K562 (cell line): ENCODE measurements at regions not wholly inside any gene's neighbourhood (a gene's known extent, or its start where the extent isn't known, plus 50 kb on each side); places are given as distances from the start of the nearest gene placed in this dataset.

Source experiments
- ATAC-seq: fragments of 200-7000 bp; cut with Tn5 transposase; 3 replicates; pipeline ENCODE4 v1.9.1; 2020; ENCODE audit warnings: moderate library complexity
- BruUV-seq: library from RNA; stranded (reverse); fragments of 400-500 nt; replicated peaks from 2 replicates; lab custom pipeline; 2021; lab: Mats Ljungman, UMichigan
- CTCF ChIA-PET: fragments of 300-600 bp; formaldehyde crosslinking; extraction: SDS; loops from one replicate; lab custom pipeline; 2021; ENCODE audit warnings: low intra/inter-chr PET ratio; lab: Yijun Ruan, JAX
- POLR2A ChIA-PET: fragments of 300-600, 350-650 bp; sonication (Branson Sonifier 250); formaldehyde crosslinking; extraction: SDS; loops from one replicate; lab custom pipeline; 2021; ENCODE audit warnings: antibody characterized with exemption, inconsistent platforms; lab: Yijun Ruan, JAX
- DNase-seq, 4 experiments: peaks; one replicate each; pipeline versions ENCODE4 v3.0.0 to v3.0.0-alpha.2; 2011 to 2018; ENCODE audit warnings: low spot score in 3 of 4, mixed read lengths in 3 of 4; ENCODE audit errors: extremely low read depth in 1 of 4
- FAIRE-seq: peaks from 2 replicates; lab custom pipeline; 2011; peaks lifted over from hg19 to GRCh38; lab: Jason Lieb, UNC
- H2AFZ ChIP-seq: 2 replicates; pipeline ENCODE4 v1.6.0; 2011; ENCODE audit warnings: low read depth, low read length, control low read depth, inconsistent platforms
- H3K27ac ChIP-seq: fragments of 200-600 bp; 3 replicates; pipeline ENCODE4 v1.8.0; 2011; ENCODE audit warnings: low read depth, mild to moderate bottlenecking, control low read depth, inconsistent platforms, low read length, moderate library complexity, mixed read lengths; ENCODE audit errors: extremely low read depth
- H3K27me3 ChIP-seq, 2 experiments: fragments of 300-600 bp in 1 of 2; 2 replicates in 1 of 2; 3 replicates in 1 of 2; pipeline versions ENCODE4 v1.6.0 to v1.8.0; 2011; ENCODE audit warnings: inconsistent platforms in 2 of 2, low read length in 2 of 2, mild to moderate bottlenecking in 1 of 2, mixed read lengths in 1 of 2, moderate library complexity in 1 of 2; ENCODE audit not compliant: control insufficient read depth in 2 of 2, insufficient read depth in 2 of 2
- H3K36me3 ChIP-seq: fragments of 300-600 bp; 3 replicates; pipeline ENCODE4 v1.8.0; 2011; ENCODE audit warnings: mild to moderate bottlenecking, low read length, inconsistent platforms; ENCODE audit not compliant: control insufficient read depth, insufficient read depth
- H3K4me1 ChIP-seq, 2 experiments: fragments of 200-600 bp in 1 of 2; replicated peaks in 1 of 2; 2 replicates in 1 of 2; 3 replicates in 1 of 2; pipeline versions ENCODE4 v1.5.1 to v1.8.0; 2011; ENCODE audit warnings: inconsistent platforms in 2 of 2, low read length in 2 of 2, mild to moderate bottlenecking in 1 of 2, mixed read lengths in 1 of 2, moderate library complexity in 1 of 2; ENCODE audit not compliant: control insufficient read depth in 2 of 2, insufficient read depth in 2 of 2
- H3K4me2 ChIP-seq: 2 replicates; pipeline ENCODE4 v1.6.1; 2011; ENCODE audit warnings: low read length, control low read depth, inconsistent platforms, mixed read lengths; ENCODE audit not compliant: insufficient read depth
- H3K4me3 ChIP-seq: fragments of 200-600 bp; sonication (generic), shearing (Covaris generic); 2 replicates; pipeline ENCODE4 v1.5.1; 2016; ENCODE audit warnings: control low read depth, inconsistent platforms
- H3K79me2 ChIP-seq: fragments of 200-600 bp; 3 replicates; pipeline ENCODE4 v1.8.0; 2011; ENCODE audit warnings: low read length, inconsistent platforms; ENCODE audit not compliant: control insufficient read depth, insufficient read depth
- H3K9ac ChIP-seq, 2 experiments: 2 replicates each; pipeline versions ENCODE4 v1.6.0 to v1.6.1; 2011; ENCODE audit warnings: low read depth in 2 of 2, low read length in 2 of 2, control low read depth in 1 of 2, inconsistent platforms in 1 of 2, mild to moderate bottlenecking in 1 of 2, mixed read lengths in 1 of 2; ENCODE audit not compliant: insufficient read depth in 1 of 2
- H3K9me1 ChIP-seq: one replicate; pipeline ENCODE4 v1.6.0; 2011; ENCODE audit warnings: inconsistent platforms, mild to moderate bottlenecking, low read length, moderate library complexity; ENCODE audit not compliant: control insufficient read depth, insufficient read depth
- H3K9me3 ChIP-seq: replicated peaks from 2 replicates; pipeline ENCODE4 v1.5.1; 2011; ENCODE audit warnings: low read depth, low read length, inconsistent platforms; ENCODE audit not compliant: control insufficient read depth, insufficient read depth
- H4K20me1 ChIP-seq: replicated peaks from 2 replicates; pipeline ENCODE4 v1.6.1; 2011; ENCODE audit warnings: low read length, inconsistent platforms, mixed read lengths; ENCODE audit not compliant: control insufficient read depth, insufficient read depth
- CREM ChIP-seq: IDR thresholded peaks from 2 replicates; pipeline ENCODE4 v1.6.1; 2014; ENCODE audit warnings: antibody characterized with exemption, low read depth
- DMBX1 ChIP-seq: fragments of 250-450 bp; sonication (Bioruptor Pico); IDR thresholded peaks from 2 replicates; pipeline ENCODE4 v1.8.0; 2022; ENCODE audit warnings: inconsistent platforms, mild to moderate bottlenecking, moderate library complexity, borderline replicate concordance
- ERF ChIP-seq: fragments of 450-650 bp; formaldehyde crosslinking; IDR thresholded peaks from 2 replicates; pipeline ENCODE4 v1.4.0; 2020; ENCODE audit warnings: mild to moderate bottlenecking, mixed read lengths
- LEF1 ChIP-seq: fragments of 450-650 bp; IDR thresholded peaks from 2 replicates; pipeline ENCODE4 v1.6.1; 2016; ENCODE audit warnings: mild to moderate bottlenecking
- NBN ChIP-seq: fragments of 450-650 bp; IDR thresholded peaks from 2 replicates; pipeline ENCODE4 v1.6.1; 2016; ENCODE audit warnings: low read depth, mild to moderate bottlenecking
- NUFIP1 ChIP-seq: fragments of 450-650 bp; IDR thresholded peaks from 2 replicates; pipeline ENCODE4 v1.6.1; 2018; ENCODE audit not compliant: partially characterized antibody
- PHF8 ChIP-seq: fragments of 200-600 bp; sonication (generic); IDR thresholded peaks from 2 replicates; pipeline ENCODE4 v1.6.1; 2012; ENCODE audit warnings: mixed run types, mild to moderate bottlenecking, inconsistent platforms, low read length, moderate library complexity, borderline replicate concordance
- PURB ChIP-seq: sonication (generic); formaldehyde crosslinking; IDR thresholded peaks from 2 replicates; pipeline ENCODE4 v1.9.0; 2021; ENCODE audit warnings: low read depth, mild to moderate bottlenecking, missing genetic modification reagents
- RFX1 ChIP-seq: fragments of 450-650 bp; IDR thresholded peaks from 2 replicates; pipeline ENCODE4 v1.6.1; 2016; ENCODE audit warnings: mild to moderate bottlenecking, moderate library complexity
- SIRT6 ChIP-seq: IDR thresholded peaks from one replicate; pipeline ENCODE4 v1.6.1; 2012; ENCODE audit warnings: low read depth, mild to moderate bottlenecking, control low read depth, inconsistent platforms, low read length, moderate library complexity
- SMARCA5 ChIP-seq: fragments of 450-650 bp; IDR thresholded peaks from 2 replicates; pipeline ENCODE4 v1.6.1; 2016
- SRSF3 ChIP-seq: fragments of 200-400 bp; formaldehyde crosslinking; IDR thresholded peaks from 2 replicates; pipeline ENCODE4 v1.6.1; 2016; ENCODE audit warnings: mild to moderate bottlenecking, low read length, moderate library complexity; ENCODE audit not compliant: insufficient read depth
- ZBED1 ChIP-seq: IDR thresholded peaks from 2 replicates; pipeline ENCODE4 v1.6.1; 2014
- ZFP1 ChIP-seq: fragments of 450-650 bp; formaldehyde crosslinking; IDR thresholded peaks from 2 replicates; pipeline ENCODE4 v1.4.0; 2020; ENCODE audit warnings: mild to moderate bottlenecking, mixed read lengths
- ZKSCAN3 ChIP-seq: fragments of 250-450 bp; sonication (Bioruptor Pico); IDR thresholded peaks from 2 replicates; pipeline ENCODE4 v1.4.0; 2020
- ZNF445 ChIP-seq: fragments of 250-450 bp; sonication (Bioruptor Pico); IDR thresholded peaks from 2 replicates; pipeline ENCODE4 v1.4.0; 2020; ENCODE audit warnings: low read depth, mild to moderate bottlenecking, moderate library complexity
- WGBS: fragments of 100-300 bp; shearing (Covaris generic); methylation state at CpG from one replicate; pipeline ENCODE4 v1.1.6; 2016; ENCODE audit warnings: low coverage, mixed read lengths; ENCODE audit not compliant: insufficient coverage; ENCODE audit errors: missing lambda C conversion rate; 5-methylcytosine and 5-hydroxymethylcytosine counted together
- in situ Hi-C: fragments of 300-500 bp; cut with MboI; formaldehyde crosslinking; loops from 4 replicates; pipeline ENCODE4 v1.15.0; 2018; ENCODE audit warnings: inconsistent platforms, mixed read lengths
- intact Hi-C: fragments of 100-400 bp; cut with micrococcal nuclease; formaldehyde crosslinking; loops from 2 replicates; pipeline ENCODE4 v1.14.2; 2022
- TF ChIP-seq, protein P1 (sequence below): sonication (generic); formaldehyde crosslinking; IDR thresholded peaks from 2 replicates; pipeline ENCODE4 v1.8.0; 2023; ENCODE audit warnings: mild to moderate bottlenecking, missing genetic modification reagents
- TF ChIP-seq, protein P2 (sequence below): fragments of 450-650 bp; IDR thresholded peaks from 2 replicates; pipeline ENCODE4 v1.7.1; 2018; ENCODE audit warnings: mild to moderate bottlenecking, low read depth; ENCODE audit not compliant: partially characterized antibody

DNA sequence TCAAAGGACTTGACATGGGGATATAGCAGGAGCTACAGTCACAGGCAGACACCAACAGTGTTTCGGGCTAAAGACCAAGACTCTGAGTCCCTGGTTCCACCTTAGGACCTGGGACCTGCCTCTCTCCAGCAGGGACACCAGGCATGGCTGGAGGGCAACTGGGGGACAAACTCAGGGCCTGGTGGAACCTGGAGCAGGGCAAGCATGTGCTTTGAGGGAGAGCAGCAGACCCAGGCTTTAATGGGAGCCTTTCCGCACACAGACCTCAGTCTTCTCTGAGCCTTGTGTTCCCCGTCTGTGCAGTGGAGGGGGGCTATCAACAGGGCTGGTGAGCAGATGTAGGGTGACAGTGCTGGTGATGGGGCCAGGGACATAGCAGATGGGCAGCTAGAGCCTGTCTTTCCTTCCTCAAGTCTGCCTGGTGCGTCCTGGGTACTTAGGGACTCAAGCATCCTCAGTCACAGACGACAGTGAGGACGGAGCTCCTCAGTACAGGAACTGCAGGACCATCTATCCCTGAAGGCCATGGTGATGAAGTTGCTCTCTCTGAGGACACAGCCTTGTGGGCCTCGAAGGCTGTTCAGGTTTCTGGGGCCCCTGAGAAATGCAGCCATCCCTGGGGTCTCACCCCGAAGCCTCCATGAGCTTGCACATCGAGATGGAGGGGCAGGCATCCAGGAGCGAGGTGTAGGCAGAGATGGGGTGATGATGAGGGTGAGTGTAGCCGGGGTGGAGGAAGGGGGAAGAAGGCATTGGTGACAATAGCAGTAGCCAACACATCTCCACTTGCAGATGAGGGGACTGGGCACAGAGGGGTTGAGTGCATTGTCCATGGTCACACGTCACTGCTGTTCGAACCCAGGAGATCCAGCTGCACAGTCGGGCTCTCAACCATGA is 593.4 kb downstream of the PTPRU start:
- H3K27ac ChIP-seq = no peak overlapping the region
- no TSS peak for BruUV-seq
- POLR2A ChIA-PET = no interaction called here

More for the DNA sequence above, 593.4 kb downstream of the PTPRU start:
- TF ChIP-seq, protein P1, sequence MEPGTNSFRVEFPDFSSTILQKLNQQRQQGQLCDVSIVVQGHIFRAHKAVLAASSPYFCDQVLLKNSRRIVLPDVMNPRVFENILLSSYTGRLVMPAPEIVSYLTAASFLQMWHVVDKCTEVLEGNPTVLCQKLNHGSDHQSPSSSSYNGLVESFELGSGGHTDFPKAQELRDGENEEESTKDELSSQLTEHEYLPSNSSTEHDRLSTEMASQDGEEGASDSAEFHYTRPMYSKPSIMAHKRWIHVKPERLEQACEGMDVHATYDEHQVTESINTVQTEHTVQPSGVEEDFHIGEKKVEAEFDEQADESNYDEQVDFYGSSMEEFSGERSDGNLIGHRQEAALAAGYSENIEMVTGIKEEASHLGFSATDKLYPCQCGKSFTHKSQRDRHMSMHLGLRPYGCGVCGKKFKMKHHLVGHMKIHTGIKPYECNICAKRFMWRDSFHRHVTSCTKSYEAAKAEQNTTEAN (CRISPR knock-in tag) = no peak
- no peak for TF ChIP-seq CREM
- no peak for TF ChIP-seq PURB (CRISPR knock-in tag)
- no peak for TF ChIP-seq LEF1
- no peak for TF ChIP-seq PHF8
- no peak for TF ChIP-seq ZBED1
- no peak for TF ChIP-seq SRSF3
- TF ChIP-seq ZNF445 (CRISPR knock-in tag) = no peak
- TF ChIP-seq, protein P2, sequence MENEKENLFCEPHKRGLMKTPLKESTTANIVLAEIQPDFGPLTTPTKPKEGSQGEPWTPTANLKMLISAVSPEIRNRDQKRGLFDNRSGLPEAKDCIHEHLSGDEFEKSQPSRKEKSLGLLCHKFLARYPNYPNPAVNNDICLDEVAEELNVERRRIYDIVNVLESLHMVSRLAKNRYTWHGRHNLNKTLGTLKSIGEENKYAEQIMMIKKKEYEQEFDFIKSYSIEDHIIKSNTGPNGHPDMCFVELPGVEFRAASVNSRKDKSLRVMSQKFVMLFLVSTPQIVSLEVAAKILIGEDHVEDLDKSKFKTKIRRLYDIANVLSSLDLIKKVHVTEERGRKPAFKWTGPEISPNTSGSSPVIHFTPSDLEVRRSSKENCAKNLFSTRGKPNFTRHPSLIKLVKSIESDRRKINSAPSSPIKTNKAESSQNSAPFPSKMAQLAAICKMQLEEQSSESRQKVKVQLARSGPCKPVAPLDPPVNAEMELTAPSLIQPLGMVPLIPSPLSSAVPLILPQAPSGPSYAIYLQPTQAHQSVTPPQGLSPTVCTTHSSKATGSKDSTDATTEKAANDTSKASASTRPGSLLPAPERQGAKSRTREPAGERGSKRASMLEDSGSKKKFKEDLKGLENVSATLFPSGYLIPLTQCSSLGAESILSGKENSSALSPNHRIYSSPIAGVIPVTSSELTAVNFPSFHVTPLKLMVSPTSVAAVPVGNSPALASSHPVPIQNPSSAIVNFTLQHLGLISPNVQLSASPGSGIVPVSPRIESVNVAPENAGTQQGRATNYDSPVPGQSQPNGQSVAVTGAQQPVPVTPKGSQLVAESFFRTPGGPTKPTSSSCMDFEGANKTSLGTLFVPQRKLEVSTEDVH = no peak
- TF ChIP-seq ZFP1 (CRISPR knock-in tag) = no peak
- no peak for TF ChIP-seq SIRT6
- TF ChIP-seq ZKSCAN3 (CRISPR knock-in tag) = no peak
- TF ChIP-seq DMBX1 = no peak
- no peak for TF ChIP-seq RFX1
- no peak for TF ChIP-seq ERF (CRISPR knock-in tag)
- no peak for TF ChIP-seq SMARCA5
- no peak for TF ChIP-seq NBN
- TF ChIP-seq NUFIP1 = no peak
- Histone ChIP-seq H3K9me1 (no peaks in the 10 kb centered on the region), H3K4me2 (no peak overlapping the region), H2AFZ (no peak overlapping the region), H3K79me2 (no peaks in the 10 kb centered on the region), H3K36me3 (no peaks in the 10 kb centered on the region), H3K4me3 (no peak overlapping the region), H4K20me1 (peaks cover 7% of the 10 kb centered on the region; the same call in 1 of the 2 replicates), H3K9ac (no peak overlapping the region), H3K27me3 (peaks cover 0 to 17% of the 10 kb centered on the region in 2 experiments; a peak in 3 of 5 replicates), H3K9me3 (no peaks in the 10 kb centered on the region; the same call in 1 of the 2 replicates), H3K4me1 (no peaks in the 10 kb centered on the region)
- intact Hi-C loops (no loop called here), in situ Hi-C loops (no loop called here)
- no peak for ATAC-seq
- no peak for FAIRE-seq
- CTCF ChIA-PET = no interaction called here
- WGBS = 2% methylated on average over 14 of the region's 14 CpGs
- no peak for DNase-seq
